Tibial artery (tissue), 4 donors: ENCODE measurements at regions not wholly inside any gene's neighbourhood (a gene's known extent, or its start where the extent isn't known, plus 50 kb on each side); places are given as distances from the start of the nearest gene placed in this dataset.
"Not testable (repeated sequence)": the region's sequence is repeated elsewhere in the genome, so short reads cannot be mapped to it uniquely, and the experiment has no call there.

ENCODE experiments used
- DNase-seq, 2 donors: peaks; one replicate each; pipeline ENCODE4 v3.0.0-alpha.2; 2019
- H3K27ac ChIP-seq, 2 donors: fragments of 200-600 bp; sonication (generic) in 1 of 2; 1 replicate in 1 of 2; 2 replicates in 1 of 2; pipeline ENCODE4 v1.5.1; 2018 to 2019; ENCODE audit warnings: mild to moderate bottlenecking in 1 of 2
- H3K27me3 ChIP-seq, 2 donors: fragments of 200-600 bp; sonication (generic) in 1 of 2; one replicate each; pipeline versions ENCODE4 v1.5.1 to v1.6.0; 2016 to 2019
- H3K36me3 ChIP-seq, 3 donors: fragments of 200-600 bp; sonication (generic) in 2 of 3; one replicate each; pipeline ENCODE4 v1.5.1; 2016 to 2019; ENCODE audit warnings: mild to moderate bottlenecking in 2 of 3
- H3K4me1 ChIP-seq, 4 donors: fragments of 200-600 bp; sonication (generic) in 2 of 4; 1 replicate in 3 of 4; 2 replicates in 1 of 4; pipeline ENCODE4 v1.5.1; 2016 to 2019
- H3K4me3 ChIP-seq, 2 donors: fragments of 200-600 bp; sonication (generic) in 1 of 2; 1 replicate in 1 of 2; 2 replicates in 1 of 2; pipeline ENCODE4 v1.5.1; 2018 to 2019; ENCODE audit warnings: mild to moderate bottlenecking in 2 of 2
- H3K9me3 ChIP-seq, 3 donors: fragments of 200-600 bp; sonication (generic) in 1 of 3; one replicate each; pipeline ENCODE4 v1.5.1; 2016 to 2019
- intact Hi-C: fragments of 100-400 bp; cut with DNase I; formaldehyde crosslinking; loops from one replicate; pipeline ENCODE4 v1.15.0; 2023; ENCODE audit warnings: low total_unique reads
- TF ChIP-seq, protein P1 (sequence below), 2 experiments: fragments of 200-600 bp in 1 of 2; fragments of 450-650 bp in 1 of 2; IDR thresholded peaks; one replicate each; pipeline ENCODE4 v1.5.1; 2017 to 2019; ENCODE audit warnings: antibody characterized with exemption in 2 of 2, mild to moderate bottlenecking in 1 of 2, moderate library complexity in 1 of 2

DNA sequence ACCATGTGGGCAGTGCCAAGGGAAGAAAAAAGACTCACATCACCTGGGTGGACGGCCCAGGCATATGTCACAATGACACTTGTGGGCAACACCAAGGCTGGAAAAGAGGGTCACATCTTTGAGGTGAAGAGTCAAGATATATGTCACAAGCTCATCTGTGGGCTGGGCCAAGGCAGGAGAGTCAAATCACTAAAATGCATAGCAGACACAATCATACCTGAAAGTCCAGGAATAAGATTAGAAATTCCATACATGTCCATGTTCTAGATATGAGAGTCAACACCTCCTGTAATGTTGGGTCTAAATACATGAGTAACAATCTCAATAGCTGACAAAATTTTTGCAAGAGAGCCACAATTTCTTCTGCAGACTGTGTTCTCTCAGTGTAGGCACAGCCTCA is 145.0 kb downstream of the ZNF675 start:
- DNase-seq = no peak
- Histone ChIP-seq H3K36me3 (no peaks in the 10 kb centered on the region), H3K4me1 (no peaks in the 10 kb centered on the region), H3K27me3 (no peaks in the 10 kb centered on the region), H3K27ac (no peak overlapping the region), H3K4me3 (no peak overlapping the region), H3K9me3 (no peaks in the 10 kb centered on the region)
- intact Hi-C loops = no loop called here
- TF ChIP-seq, protein P1, sequence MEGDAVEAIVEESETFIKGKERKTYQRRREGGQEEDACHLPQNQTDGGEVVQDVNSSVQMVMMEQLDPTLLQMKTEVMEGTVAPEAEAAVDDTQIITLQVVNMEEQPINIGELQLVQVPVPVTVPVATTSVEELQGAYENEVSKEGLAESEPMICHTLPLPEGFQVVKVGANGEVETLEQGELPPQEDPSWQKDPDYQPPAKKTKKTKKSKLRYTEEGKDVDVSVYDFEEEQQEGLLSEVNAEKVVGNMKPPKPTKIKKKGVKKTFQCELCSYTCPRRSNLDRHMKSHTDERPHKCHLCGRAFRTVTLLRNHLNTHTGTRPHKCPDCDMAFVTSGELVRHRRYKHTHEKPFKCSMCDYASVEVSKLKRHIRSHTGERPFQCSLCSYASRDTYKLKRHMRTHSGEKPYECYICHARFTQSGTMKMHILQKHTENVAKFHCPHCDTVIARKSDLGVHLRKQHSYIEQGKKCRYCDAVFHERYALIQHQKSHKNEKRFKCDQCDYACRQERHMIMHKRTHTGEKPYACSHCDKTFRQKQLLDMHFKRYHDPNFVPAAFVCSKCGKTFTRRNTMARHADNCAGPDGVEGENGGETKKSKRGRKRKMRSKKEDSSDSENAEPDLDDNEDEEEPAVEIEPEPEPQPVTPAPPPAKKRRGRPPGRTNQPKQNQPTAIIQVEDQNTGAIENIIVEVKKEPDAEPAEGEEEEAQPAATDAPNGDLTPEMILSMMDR (IDR thresholded peaks at IDR 0.05) = no peak

DNA sequence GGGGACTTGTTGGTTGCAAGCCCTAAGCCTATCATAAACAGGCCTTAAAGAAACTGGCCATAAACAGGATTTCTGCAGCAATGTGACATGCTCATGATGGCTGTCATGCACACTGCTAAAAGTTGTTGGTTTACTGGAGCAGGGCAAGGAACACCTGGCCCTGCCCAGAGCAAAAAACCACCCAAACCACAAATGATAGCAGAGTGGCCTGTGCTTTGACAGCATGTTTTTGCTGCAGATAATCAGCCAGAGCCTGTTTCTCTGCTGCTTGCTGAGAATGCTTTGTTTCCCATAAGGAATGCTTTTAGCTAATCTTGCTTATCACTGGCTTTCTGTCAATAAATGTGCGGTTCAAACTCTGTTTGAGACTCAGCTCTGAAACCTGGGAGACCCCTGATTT is 144.9 kb upstream of the ZNF91 start:
- H3K27ac ChIP-seq, H3K4me1 ChIP-seq, DNase-seq, H3K9me3 ChIP-seq, intact Hi-C loops, H3K27me3 ChIP-seq, H3K36me3 ChIP-seq, H3K4me3 ChIP-seq: not testable (repeated sequence)

DNA sequence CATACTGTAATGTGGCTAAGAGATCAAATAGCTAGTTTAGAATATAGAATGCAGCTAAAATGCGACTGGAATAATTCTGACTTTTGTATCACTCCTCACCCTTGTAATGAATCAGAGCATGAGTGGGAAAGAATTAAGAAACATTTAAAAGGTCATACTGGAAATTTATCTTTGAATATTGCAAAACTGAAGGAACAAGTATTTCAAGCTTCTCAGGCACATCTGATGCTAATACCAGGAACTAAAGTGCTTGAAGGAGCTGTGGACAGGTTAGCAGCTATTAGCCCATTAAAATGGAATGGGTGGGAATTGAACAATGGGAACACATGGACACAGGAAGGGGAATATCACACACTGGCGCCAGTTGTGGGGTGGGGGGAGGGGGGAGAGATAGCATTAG is 144.2 kb upstream of the ZNF91 start:
- TF ChIP-seq, protein P1 (IDR thresholded peaks at IDR 0.05) = no peak
- intact Hi-C loops = no loop called here
- Histone ChIP-seq H3K9me3 (no peaks in the 10 kb centered on the region), H3K4me3 (no peak overlapping the region), H3K4me1 (no peaks in the 10 kb centered on the region), H3K27ac (no peak overlapping the region), H3K36me3 (no peaks in the 10 kb centered on the region), H3K27me3 (no peaks in the 10 kb centered on the region)
- no peak for DNase-seq

DNA sequence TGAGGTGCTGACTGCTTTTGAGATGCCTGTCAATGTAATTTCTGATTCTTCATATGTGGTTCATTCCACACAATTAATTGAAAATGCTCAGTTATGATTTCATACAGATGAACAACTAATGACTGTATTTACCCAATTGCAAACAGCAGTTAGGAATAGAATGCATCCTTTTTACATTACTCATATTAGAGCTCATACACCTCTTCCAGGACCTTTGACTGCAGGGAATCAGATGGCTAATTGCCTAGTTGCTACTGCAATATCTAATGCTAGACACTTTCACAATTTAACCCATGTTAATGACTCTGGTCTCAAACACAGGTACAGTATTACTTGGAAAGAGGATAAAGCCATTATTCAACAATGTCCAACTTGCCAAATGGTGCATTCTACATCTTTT is 141.9 kb upstream of the ZNF91 start:
- H3K36me3 ChIP-seq, H3K4me3 ChIP-seq, DNase-seq, intact Hi-C loops, H3K27ac ChIP-seq, H3K4me1 ChIP-seq, H3K27me3 ChIP-seq, H3K9me3 ChIP-seq: not testable (repeated sequence)

DNA sequence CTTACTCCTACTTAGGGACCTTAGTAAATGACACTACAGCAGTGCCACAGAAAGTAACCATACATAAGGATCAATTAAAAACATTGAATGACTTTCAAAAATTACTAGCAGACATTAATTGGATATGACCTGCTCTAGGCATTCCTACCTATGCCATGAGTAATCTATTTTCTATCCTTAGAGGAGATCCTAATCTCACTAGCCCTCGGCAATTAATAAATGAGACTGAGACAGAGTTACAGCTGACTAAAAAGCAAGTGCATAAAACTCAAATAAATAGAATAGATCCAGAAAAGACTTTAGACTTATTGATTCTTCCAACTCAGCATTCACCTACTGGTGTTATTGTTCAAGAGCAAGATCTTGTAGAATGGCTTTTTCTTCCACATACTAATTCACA is 141.1 kb upstream of the ZNF91 start:
- H3K4me3 ChIP-seq, H3K4me1 ChIP-seq, intact Hi-C loops, H3K27ac ChIP-seq, H3K36me3 ChIP-seq, H3K27me3 ChIP-seq, DNase-seq, H3K9me3 ChIP-seq: not testable (repeated sequence)

DNA sequence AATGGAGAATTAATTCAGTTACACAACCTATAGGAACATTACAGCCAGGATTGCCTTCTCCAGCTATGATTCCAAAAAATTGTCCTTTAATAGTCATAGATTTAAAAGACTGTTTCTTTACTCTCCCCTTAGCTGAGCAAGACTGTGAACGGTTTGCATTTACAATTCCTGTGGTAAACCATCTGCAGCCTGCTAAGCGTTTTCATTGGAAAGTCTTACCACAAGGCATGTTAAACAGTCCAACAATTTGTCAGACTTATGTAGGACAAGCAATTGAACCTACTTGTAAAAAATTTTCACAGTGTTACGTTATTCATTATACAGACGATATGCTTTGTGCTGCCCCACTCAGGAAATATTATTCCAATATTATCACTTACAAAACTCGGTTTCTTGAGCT is 140.6 kb upstream of the ZNF91 start:
- H3K4me1 ChIP-seq, H3K36me3 ChIP-seq, H3K27me3 ChIP-seq, H3K9me3 ChIP-seq, H3K27ac ChIP-seq, DNase-seq, intact Hi-C loops, H3K4me3 ChIP-seq: not testable (repeated sequence)

DNA sequence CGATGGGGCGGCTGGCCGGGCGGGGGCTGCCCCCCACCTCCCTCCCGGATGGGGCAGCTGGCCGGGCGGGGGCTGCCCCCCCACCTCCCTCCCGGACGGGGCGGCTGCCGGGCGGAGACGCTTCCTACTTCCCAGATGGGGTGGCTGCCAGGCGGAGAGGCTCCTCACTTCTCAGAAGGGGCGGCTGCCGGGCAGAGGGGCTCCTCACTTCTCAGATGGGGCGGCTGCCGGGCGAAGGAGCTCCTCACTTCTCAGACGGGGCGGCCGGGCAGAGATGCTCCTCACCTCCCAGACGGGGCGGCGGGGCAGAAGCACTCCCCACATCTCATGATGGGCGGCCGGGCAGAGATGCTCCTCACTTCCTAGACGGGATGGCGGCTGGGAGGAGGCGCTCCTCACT is 138.2 kb upstream of the ZNF91 start:
- H3K4me1 ChIP-seq, H3K36me3 ChIP-seq, H3K4me3 ChIP-seq, H3K27me3 ChIP-seq, H3K27ac ChIP-seq, DNase-seq, H3K9me3 ChIP-seq, intact Hi-C loops: not testable (repeated sequence)

DNA sequence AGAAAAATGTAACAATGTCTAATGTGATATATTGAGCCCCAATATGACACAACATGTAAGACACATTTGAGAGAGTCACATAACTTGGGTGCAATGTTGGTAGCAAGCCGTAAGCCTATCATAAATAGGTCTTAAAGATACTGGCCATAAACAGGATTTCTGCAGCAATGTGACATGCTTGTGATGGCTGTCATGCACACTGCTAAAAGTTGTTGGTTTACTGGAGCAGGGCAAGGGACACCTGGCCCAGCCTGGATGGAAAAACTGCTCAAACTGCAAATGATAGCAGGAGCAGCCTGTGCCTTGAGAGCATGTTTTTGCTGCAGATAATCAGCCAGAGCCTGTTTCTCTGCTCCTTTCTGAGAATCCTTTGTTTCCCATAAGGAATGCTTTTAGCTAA is 136.7 kb upstream of the ZNF91 start:
- TF ChIP-seq, protein P1 (IDR thresholded peaks at IDR 0.05) = no peak
- intact Hi-C loops = no loop called here
- H3K36me3 ChIP-seq = no peaks in the 10 kb centered on the region
- no peak overlapping the region for H3K27ac ChIP-seq
- no peaks in the 10 kb centered on the region for H3K27me3 ChIP-seq
- no peak for DNase-seq
- H3K4me1 ChIP-seq = no peaks in the 10 kb centered on the region
- H3K9me3 ChIP-seq = no peaks in the 10 kb centered on the region
- H3K4me3 ChIP-seq = no peak overlapping the region
